OCI-LY1 (cell line): ENCODE measurements at regions not wholly inside any gene's neighbourhood (a gene's known extent, or its start where the extent isn't known, plus 50 kb on each side); places are given as distances from the start of the nearest gene placed in this dataset.

Experiments used
- H2AFZ ChIP-seq: fragments of 200-600 bp; sonication (generic), shearing (Covaris generic); 2 replicates; pipeline ENCODE4 v1.6.0; 2014; ENCODE audit warnings: antibody characterized with exemption, mild to moderate bottlenecking, low read length
- H3F3A ChIP-seq: fragments of 200-600 bp; sonication (generic), shearing (Covaris generic); 2 replicates; pipeline ENCODE4 v1.6.0; 2014; ENCODE audit warnings: mild to moderate bottlenecking, antibody characterized with exemption, low read length, moderate library complexity; ENCODE audit not compliant: insufficient read depth
- H3K27ac ChIP-seq: fragments of 200-600 bp; sonication (generic); 2 replicates; pipeline ENCODE4 v1.5.1; 2014; ENCODE audit warnings: low read length, mixed run types, mild to moderate bottlenecking, low read depth; ENCODE audit not compliant: poor library complexity, severe bottlenecking
- H3K27me3 ChIP-seq: fragments of 200-600 bp; sonication (generic); 2 replicates; pipeline ENCODE4 v1.6.0; 2014; ENCODE audit warnings: antibody characterized with exemption, mild to moderate bottlenecking, low read length, moderate library complexity; ENCODE audit not compliant: insufficient read depth
- H3K36me3 ChIP-seq: fragments of 200-600 bp; sonication (generic); 2 replicates; pipeline ENCODE4 v1.6.1; 2014; ENCODE audit warnings: mild to moderate bottlenecking, antibody characterized with exemption, low read length, moderate library complexity, mixed read lengths; ENCODE audit not compliant: insufficient read depth
- H3K4me1 ChIP-seq: fragments of 200-600 bp; sonication (generic); 2 replicates; pipeline ENCODE4 v1.5.1; 2014; ENCODE audit warnings: mild to moderate bottlenecking, low read length, moderate library complexity; ENCODE audit not compliant: insufficient read depth, severe bottlenecking
- H3K4me2 ChIP-seq: fragments of 200-600 bp; sonication (generic), shearing (Covaris generic); 2 replicates; pipeline ENCODE4 v1.6.1; 2014; ENCODE audit warnings: low read length
- H3K4me3 ChIP-seq: fragments of 200-600 bp; sonication (generic); 2 replicates; pipeline ENCODE4 v1.5.1; 2014; ENCODE audit warnings: low read length, low read depth, mild to moderate bottlenecking, mixed read lengths; ENCODE audit not compliant: poor library complexity, severe bottlenecking
- H3K79me2 ChIP-seq: fragments of 200-600 bp; shearing (Covaris generic); 2 replicates; pipeline ENCODE4 v1.6.1; 2016; ENCODE audit warnings: mixed run types, low read length, mixed read lengths; ENCODE audit not compliant: insufficient read depth
- H3K9ac ChIP-seq: fragments of 200-600 bp; sonication (generic), shearing (Covaris generic); 2 replicates; pipeline ENCODE4 v1.6.1; 2014; ENCODE audit warnings: mild to moderate bottlenecking, low read length, mixed read lengths
- H3K9me2 ChIP-seq: fragments of 200-600 bp; sonication (generic), shearing (Covaris generic); 2 replicates; pipeline ENCODE4 v1.6.1; 2014; ENCODE audit warnings: low read depth, mild to moderate bottlenecking, low read length, mixed read lengths
- H3K9me3 ChIP-seq: fragments of 200-600 bp; shearing (Covaris generic); 2 replicates; pipeline ENCODE4 v1.6.1; 2014; ENCODE audit warnings: low read length, mixed read lengths
- H4K20me1 ChIP-seq: fragments of 200-600 bp; sonication (generic), shearing (Covaris generic); 2 replicates; pipeline ENCODE4 v1.6.0; 2016; ENCODE audit warnings: mild to moderate bottlenecking, low read length; ENCODE audit not compliant: insufficient read depth
- EZH2 ChIP-seq: fragments of 200-600 bp; sonication (generic), shearing (Covaris generic); IDR thresholded peaks from 2 replicates; pipeline ENCODE4 v1.8.0; 2017; ENCODE audit warnings: borderline replicate concordance, mixed run types, mild to moderate bottlenecking, antibody characterized with exemption, low read length, moderate library complexity, mixed read lengths
- TF ChIP-seq, protein P1 (sequence below): fragments of 200-600 bp; sonication (generic), shearing (Covaris generic); IDR thresholded peaks from 2 replicates; pipeline ENCODE4 v1.5.1; 2017; ENCODE audit warnings: mild to moderate bottlenecking, antibody characterized with exemption, low read length, moderate library complexity, mixed read lengths

GRCh38 chr2:22829791-22830190 is 555.2 kb upstream of the KLHL29 start:
- Histone ChIP-seq H3K4me2 (no peak overlapping the region), H3K9me3 (no peaks in the 10 kb centered on the region), H2AFZ (no peak overlapping the region), H3K4me1 (no peaks in the 10 kb centered on the region), H3K4me3 (no peak overlapping the region), H3K9me2 (no peaks in the 10 kb centered on the region), H4K20me1 (no peaks in the 10 kb centered on the region), H3F3A (no peaks in the 10 kb centered on the region), H3K79me2 (no peaks in the 10 kb centered on the region), H3K36me3 (no peaks in the 10 kb centered on the region), H3K9ac (no peak overlapping the region), H3K27ac (no peak overlapping the region), H3K27me3 (no peaks in the 10 kb centered on the region)
- TF ChIP-seq EZH2: no peak
- TF ChIP-seq, protein P1, sequence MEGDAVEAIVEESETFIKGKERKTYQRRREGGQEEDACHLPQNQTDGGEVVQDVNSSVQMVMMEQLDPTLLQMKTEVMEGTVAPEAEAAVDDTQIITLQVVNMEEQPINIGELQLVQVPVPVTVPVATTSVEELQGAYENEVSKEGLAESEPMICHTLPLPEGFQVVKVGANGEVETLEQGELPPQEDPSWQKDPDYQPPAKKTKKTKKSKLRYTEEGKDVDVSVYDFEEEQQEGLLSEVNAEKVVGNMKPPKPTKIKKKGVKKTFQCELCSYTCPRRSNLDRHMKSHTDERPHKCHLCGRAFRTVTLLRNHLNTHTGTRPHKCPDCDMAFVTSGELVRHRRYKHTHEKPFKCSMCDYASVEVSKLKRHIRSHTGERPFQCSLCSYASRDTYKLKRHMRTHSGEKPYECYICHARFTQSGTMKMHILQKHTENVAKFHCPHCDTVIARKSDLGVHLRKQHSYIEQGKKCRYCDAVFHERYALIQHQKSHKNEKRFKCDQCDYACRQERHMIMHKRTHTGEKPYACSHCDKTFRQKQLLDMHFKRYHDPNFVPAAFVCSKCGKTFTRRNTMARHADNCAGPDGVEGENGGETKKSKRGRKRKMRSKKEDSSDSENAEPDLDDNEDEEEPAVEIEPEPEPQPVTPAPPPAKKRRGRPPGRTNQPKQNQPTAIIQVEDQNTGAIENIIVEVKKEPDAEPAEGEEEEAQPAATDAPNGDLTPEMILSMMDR: no peak

DNA sequence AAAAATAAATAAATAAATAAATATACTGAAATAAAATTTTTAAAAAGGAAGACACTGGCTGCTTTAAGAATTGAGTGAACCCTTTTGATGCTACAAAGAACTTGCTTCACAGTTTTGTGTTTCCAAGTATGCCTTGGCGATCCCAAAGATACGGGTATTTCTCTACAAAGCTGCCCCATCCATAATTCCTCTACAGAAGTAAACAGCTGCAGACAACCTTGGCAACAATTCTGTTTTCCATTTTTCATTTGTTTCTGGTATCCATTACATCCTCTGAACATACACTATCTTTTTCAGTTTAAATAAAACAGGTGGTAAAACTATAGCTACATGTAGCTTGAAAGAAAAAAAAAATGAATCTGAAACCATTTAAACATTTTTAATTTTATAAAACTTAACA is 552.8 kb upstream of the KLHL29 start:
- Histone ChIP-seq H3K79me2 (no peaks in the 10 kb centered on the region), H3K27me3 (no peaks in the 10 kb centered on the region), H3K9me3 (no peaks in the 10 kb centered on the region), H3K9me2 (no peaks in the 10 kb centered on the region), H3K4me2 (no peak overlapping the region), H3K27ac (no peak overlapping the region), H2AFZ (no peak overlapping the region), H3K4me3 (no peak overlapping the region), H3K36me3 (no peaks in the 10 kb centered on the region), H4K20me1 (no peaks in the 10 kb centered on the region), H3K4me1 (no peaks in the 10 kb centered on the region), H3F3A (no peaks in the 10 kb centered on the region), H3K9ac (no peak overlapping the region)
- TF ChIP-seq, protein P1: no peak
- TF ChIP-seq EZH2: no peak

- Histone ChIP-seq H3K4me3 (no peak overlapping the region), H3K9me3 (no peaks in the 10 kb centered on the region), H3K27me3 (no peaks in the 10 kb centered on the region), H3K79me2 (no peaks in the 10 kb centered on the region), H3F3A (no peaks in the 10 kb centered on the region), H3K4me1 (no peaks in the 10 kb centered on the region), H3K4me2 (no peak overlapping the region), H2AFZ (no peak overlapping the region), H3K9ac (no peak overlapping the region), H3K36me3 (no peaks in the 10 kb centered on the region), H3K9me2 (no peaks in the 10 kb centered on the region), H4K20me1 (no peaks in the 10 kb centered on the region), H3K27ac (no peak overlapping the region)
- TF ChIP-seq EZH2: no peak
- TF ChIP-seq, protein P1: no peak
Observed at GRCh38 chr2:22838461-22838860, 546.5 kb upstream of the KLHL29 start.
